ENCODE measurements at regions not wholly inside any gene's neighbourhood (a gene's known extent, or its start where the extent isn't known, plus 50 kb on each side); places are given as distances from the start of the nearest gene placed in this dataset.

DNA sequence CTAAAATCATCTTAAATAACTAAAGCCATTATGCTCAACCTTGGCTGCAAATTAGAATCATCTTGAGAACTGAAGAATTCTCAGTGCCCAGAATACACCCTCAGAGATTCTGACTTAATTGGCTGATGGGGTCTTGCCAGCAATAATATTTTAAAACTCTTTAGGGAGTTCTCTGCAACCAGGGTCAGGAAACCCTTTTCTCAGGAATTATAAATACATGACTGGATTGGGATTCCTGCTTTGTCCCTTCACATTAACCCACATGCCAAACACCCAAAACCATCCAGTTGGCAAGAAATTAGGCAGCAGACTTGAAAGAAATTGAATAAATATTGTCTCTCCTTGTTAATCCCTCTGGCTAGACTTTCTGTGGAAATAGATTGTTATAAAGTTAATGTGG lies 482.3 kb upstream of the NECTIN3 start:
- TF ChIP-seq YY1 (IDR thresholded peaks at IDR 0.05; ENCODE audit: insufficient read depth, insufficient read length) (no peak), ZNF274 (IDR thresholded peaks at IDR 0.05; ENCODE audit: low read depth, low read length) (no peak), SUZ12 (IDR thresholded peaks at IDR 0.05; ENCODE audit: extremely low read depth, insufficient read depth, insufficient read length) (no peak)

All from NT2/D1 (cell line).